DND-41 (cell line): ENCODE measurements at regions not wholly inside any gene's neighbourhood (a gene's known extent, or its start where the extent isn't known, plus 50 kb on each side); places are given as distances from the start of the nearest gene placed in this dataset.

ENCODE experiments used
- EZH2 ChIP-seq: IDR thresholded peaks from 3 replicates; pipeline ENCODE4 v1.6.1; 2012; ENCODE audit warnings: borderline replicate concordance, low read depth, mild to moderate bottlenecking, moderate library complexity, low read length, inconsistent platforms; ENCODE audit not compliant: severe bottlenecking
- TF ChIP-seq, protein P1 (sequence below): IDR thresholded peaks from 2 replicates; pipeline ENCODE4 v1.5.1; 2012; ENCODE audit warnings: borderline replicate concordance, low read length, moderate library complexity, mild to moderate bottlenecking; ENCODE audit not compliant: poor library complexity, severe bottlenecking; ENCODE audit errors: extremely low read depth

DNA sequence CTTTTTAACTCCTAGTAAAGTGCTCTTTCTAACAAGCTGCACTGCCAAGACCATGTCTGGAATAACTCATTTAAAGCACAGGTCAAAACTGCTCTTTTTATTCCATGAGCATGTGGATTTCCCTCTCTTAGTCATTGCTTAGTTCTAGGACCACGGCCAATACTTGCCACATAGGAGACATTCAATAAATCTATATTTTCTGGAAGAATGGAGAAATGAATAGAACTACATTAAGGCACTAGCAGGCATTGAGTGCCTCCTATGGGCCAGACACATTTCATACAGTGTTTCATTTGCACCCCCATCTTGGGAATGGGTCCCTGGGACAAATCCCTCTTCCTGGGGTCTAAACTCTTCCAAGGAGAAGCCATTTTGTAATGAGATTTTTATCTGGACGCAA lies 552.8 kb upstream of the CITED2 start:
- TF ChIP-seq, protein P1, sequence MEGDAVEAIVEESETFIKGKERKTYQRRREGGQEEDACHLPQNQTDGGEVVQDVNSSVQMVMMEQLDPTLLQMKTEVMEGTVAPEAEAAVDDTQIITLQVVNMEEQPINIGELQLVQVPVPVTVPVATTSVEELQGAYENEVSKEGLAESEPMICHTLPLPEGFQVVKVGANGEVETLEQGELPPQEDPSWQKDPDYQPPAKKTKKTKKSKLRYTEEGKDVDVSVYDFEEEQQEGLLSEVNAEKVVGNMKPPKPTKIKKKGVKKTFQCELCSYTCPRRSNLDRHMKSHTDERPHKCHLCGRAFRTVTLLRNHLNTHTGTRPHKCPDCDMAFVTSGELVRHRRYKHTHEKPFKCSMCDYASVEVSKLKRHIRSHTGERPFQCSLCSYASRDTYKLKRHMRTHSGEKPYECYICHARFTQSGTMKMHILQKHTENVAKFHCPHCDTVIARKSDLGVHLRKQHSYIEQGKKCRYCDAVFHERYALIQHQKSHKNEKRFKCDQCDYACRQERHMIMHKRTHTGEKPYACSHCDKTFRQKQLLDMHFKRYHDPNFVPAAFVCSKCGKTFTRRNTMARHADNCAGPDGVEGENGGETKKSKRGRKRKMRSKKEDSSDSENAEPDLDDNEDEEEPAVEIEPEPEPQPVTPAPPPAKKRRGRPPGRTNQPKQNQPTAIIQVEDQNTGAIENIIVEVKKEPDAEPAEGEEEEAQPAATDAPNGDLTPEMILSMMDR, result no peak
- no peak for TF ChIP-seq EZH2
